MM.1S (cell line): ENCODE measurements at regions not wholly inside any gene's neighbourhood (a gene's known extent, or its start where the extent isn't known, plus 50 kb on each side); places are given as distances from the start of the nearest gene placed in this dataset.

Source experiments
- DNase-seq: peaks from one replicate; pipeline ENCODE4 v3.0.0-alpha.2; 2015
- H2AFZ ChIP-seq: fragments of 300-600 bp; sonication (generic); 2 replicates; pipeline ENCODE4 v1.6.0; 2016; ENCODE audit warnings: antibody characterized with exemption, low read length
- H3F3A ChIP-seq: fragments of 300-600 bp; sonication (generic); 2 replicates; pipeline ENCODE4 v1.6.1; 2016; ENCODE audit warnings: mild to moderate bottlenecking, antibody characterized with exemption, low read length, moderate library complexity, mixed read lengths; ENCODE audit not compliant: insufficient read depth
- H3K27ac ChIP-seq: fragments of 300-600 bp; sonication (generic); 2 replicates; pipeline ENCODE4 v1.5.1; 2016; ENCODE audit warnings: mild to moderate bottlenecking, low read length
- H3K27me3 ChIP-seq: fragments of 300-600 bp; sonication (generic); replicated peaks from 2 replicates; pipeline ENCODE4 v1.6.0; 2016; ENCODE audit warnings: low read length; ENCODE audit not compliant: insufficient read depth
- H3K36me3 ChIP-seq: fragments of 300-600 bp; sonication (generic); replicated peaks from 2 replicates; pipeline ENCODE4 v1.6.1; 2016; ENCODE audit warnings: mild to moderate bottlenecking, low read length, mixed read lengths; ENCODE audit not compliant: insufficient read depth
- H3K4me1 ChIP-seq: fragments of 300-600 bp; sonication (generic); 2 replicates; pipeline ENCODE4 v1.6.1; 2016; ENCODE audit warnings: low read length, mixed read lengths
- H3K4me2 ChIP-seq: fragments of 300-600 bp; sonication (generic); 2 replicates; pipeline ENCODE4 v1.6.0; 2016; ENCODE audit warnings: low read depth, low read length
- H3K4me3 ChIP-seq: fragments of 300-600 bp; sonication (generic); 2 replicates; pipeline ENCODE4 v1.5.1; 2016; ENCODE audit warnings: low read length, mixed read lengths
- H3K79me2 ChIP-seq: fragments of 300-600 bp; sonication (generic); 2 replicates; pipeline ENCODE4 v1.6.1; 2016; ENCODE audit warnings: mixed run types, low read length, mixed read lengths
- H3K9ac ChIP-seq: fragments of 300-600 bp; sonication (generic); 2 replicates; pipeline ENCODE4 v1.6.1; 2016; ENCODE audit warnings: low read length, mixed read lengths
- H3K9me2 ChIP-seq: fragments of 300-600 bp; sonication (generic); replicated peaks from 2 replicates; pipeline ENCODE4 v1.6.1; 2016; ENCODE audit warnings: mild to moderate bottlenecking, low read length, mixed read lengths; ENCODE audit not compliant: insufficient read depth
- H3K9me3 ChIP-seq: fragments of 300-600 bp; sonication (generic); replicated peaks from 2 replicates; pipeline ENCODE4 v1.6.1; 2016; ENCODE audit warnings: mild to moderate bottlenecking, low read length, mixed read lengths; ENCODE audit not compliant: insufficient read depth
- H4K20me1 ChIP-seq: fragments of 300-600 bp; sonication (generic); 2 replicates; pipeline ENCODE4 v1.6.1; 2016; ENCODE audit warnings: mild to moderate bottlenecking, low read length, moderate library complexity, mixed read lengths; ENCODE audit not compliant: insufficient read depth
- EZH2 ChIP-seq: fragments of 300-600 bp; sonication (generic); optimal IDR thresholded peaks from 2 replicates; pipeline ENCODE3; 2017; ENCODE audit warnings: low read depth, mild to moderate bottlenecking, antibody characterized with exemption, low read length, mixed read lengths
- EZH2phosphoT487 ChIP-seq: fragments of 300-600 bp; sonication (generic); IDR thresholded peaks from 2 replicates; pipeline ENCODE4 v1.6.1; 2018; ENCODE audit warnings: antibody characterized with exemption, low read length
- TF ChIP-seq, protein P1 (sequence below): fragments of 300-600 bp; sonication (generic); IDR thresholded peaks from 2 replicates; pipeline ENCODE4 v1.5.1; 2016; ENCODE audit warnings: antibody characterized with exemption, low read length, mixed read lengths

DNA sequence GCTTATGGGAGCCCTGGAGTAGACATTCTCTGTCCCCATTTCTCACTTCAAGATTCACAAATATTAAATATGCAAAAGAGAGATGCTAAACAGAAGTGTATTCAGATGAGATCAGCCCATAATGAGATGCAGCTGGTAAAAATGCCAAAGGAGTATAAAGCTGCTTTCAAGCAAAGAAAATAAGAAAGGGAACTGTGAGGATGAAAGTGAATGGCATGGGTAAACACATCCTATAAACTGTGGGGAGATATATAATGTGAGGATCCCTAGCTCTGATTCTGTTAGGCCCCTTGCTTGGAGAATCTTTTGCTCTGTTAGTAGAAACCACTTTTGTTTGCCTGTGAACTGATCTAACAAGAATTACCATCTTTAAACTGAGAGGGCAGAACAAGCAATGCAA lies 396.6 kb downstream of the SOX2 start:
- Histone ChIP-seq H3K79me2 (no peaks in the 10 kb centered on the region), H2AFZ (no peak overlapping the region), H3K36me3 (no peaks in the 10 kb centered on the region), H3K27ac (no peak overlapping the region), H3K4me3 (no peak overlapping the region), H3K4me2 (no peak overlapping the region), H3F3A (no peaks in the 10 kb centered on the region), H3K9me3 (no peaks in the 10 kb centered on the region), H3K9me2 (no peaks in the 10 kb centered on the region), H3K9ac (no peak overlapping the region), H4K20me1 (no peaks in the 10 kb centered on the region), H3K4me1 (no peaks in the 10 kb centered on the region), H3K27me3 (no peaks in the 10 kb centered on the region)
- no peak for DNase-seq
- TF ChIP-seq, protein P1, sequence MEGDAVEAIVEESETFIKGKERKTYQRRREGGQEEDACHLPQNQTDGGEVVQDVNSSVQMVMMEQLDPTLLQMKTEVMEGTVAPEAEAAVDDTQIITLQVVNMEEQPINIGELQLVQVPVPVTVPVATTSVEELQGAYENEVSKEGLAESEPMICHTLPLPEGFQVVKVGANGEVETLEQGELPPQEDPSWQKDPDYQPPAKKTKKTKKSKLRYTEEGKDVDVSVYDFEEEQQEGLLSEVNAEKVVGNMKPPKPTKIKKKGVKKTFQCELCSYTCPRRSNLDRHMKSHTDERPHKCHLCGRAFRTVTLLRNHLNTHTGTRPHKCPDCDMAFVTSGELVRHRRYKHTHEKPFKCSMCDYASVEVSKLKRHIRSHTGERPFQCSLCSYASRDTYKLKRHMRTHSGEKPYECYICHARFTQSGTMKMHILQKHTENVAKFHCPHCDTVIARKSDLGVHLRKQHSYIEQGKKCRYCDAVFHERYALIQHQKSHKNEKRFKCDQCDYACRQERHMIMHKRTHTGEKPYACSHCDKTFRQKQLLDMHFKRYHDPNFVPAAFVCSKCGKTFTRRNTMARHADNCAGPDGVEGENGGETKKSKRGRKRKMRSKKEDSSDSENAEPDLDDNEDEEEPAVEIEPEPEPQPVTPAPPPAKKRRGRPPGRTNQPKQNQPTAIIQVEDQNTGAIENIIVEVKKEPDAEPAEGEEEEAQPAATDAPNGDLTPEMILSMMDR, result no peak
- TF ChIP-seq EZH2phosphoT487 (no peak), EZH2 (no peak)

DNA sequence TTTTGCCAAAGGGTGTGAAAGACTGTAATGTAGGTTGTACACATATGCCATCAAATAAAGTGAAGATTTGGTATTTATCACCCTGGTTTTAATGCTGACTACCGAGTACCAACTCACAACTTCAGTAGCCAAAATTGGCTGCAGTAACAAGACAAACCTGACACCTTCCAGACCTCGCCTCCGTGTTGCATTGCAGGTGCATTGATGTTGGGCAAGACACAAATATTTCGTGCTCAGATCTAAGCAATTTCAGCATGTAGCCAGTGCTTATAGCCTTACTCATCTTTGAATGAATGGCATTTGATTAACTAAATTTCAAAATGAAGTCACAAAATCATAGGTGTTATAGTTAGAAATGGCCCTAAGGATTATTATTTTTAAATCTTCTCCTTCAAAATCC lies 400.2 kb downstream of the SOX2 start:
- Histone ChIP-seq H3K79me2 (no peaks in the 10 kb centered on the region), H3K27ac (no peak overlapping the region), H3K27me3 (no peaks in the 10 kb centered on the region), H3K4me3 (no peak overlapping the region), H4K20me1 (no peaks in the 10 kb centered on the region), H3K4me2 (no peak overlapping the region), H3K36me3 (no peaks in the 10 kb centered on the region), H3K9me3 (no peaks in the 10 kb centered on the region), H3K9me2 (no peaks in the 10 kb centered on the region), H3K4me1 (no peaks in the 10 kb centered on the region), H3K9ac (no peak overlapping the region), H2AFZ (no peak overlapping the region), H3F3A (no peaks in the 10 kb centered on the region)
- TF ChIP-seq EZH2 (no peak), EZH2phosphoT487 (no peak)
- TF ChIP-seq, protein P1, result no peak
- no peak for DNase-seq

DNA sequence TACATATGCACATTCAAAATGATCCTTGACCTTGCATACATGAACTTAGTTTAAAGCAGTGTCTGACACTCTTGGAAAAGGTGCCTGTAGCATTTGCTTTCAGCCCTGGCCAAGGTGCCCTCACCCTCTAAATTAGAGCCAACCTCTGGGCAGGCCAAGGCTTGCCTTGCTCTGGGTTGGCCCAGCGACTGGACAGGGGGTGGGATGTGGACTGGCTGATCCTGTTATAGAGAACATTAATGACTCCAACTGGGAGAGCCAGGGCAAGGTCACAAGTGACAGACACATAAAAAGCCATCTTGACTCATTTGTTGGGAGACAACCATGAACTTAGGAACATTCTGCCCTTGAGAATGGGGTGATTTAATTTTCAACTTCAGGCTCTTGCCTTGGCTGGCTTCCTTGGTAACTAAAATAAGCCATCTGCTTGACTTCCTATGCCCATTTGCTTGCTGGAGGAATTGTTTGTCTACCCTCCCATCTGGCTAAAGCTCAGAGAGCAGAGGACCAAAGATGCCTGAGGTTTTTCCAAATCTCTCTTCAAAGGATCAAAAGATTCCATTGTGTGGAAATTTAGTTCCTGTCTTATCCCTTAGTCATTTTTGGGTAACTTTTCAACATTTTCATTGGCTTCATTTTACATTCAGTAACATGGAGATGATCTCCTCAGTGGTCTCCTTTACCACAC lies 403.7 kb downstream of the SOX2 start:
- no peak overlapping the region for H3K9ac ChIP-seq
- H3F3A ChIP-seq, result no peaks in the 10 kb centered on the region
- no peaks in the 10 kb centered on the region for H3K9me2 ChIP-seq
- no peaks in the 10 kb centered on the region for H4K20me1 ChIP-seq
- H3K4me2 ChIP-seq, result no peak overlapping the region
- H3K4me1 ChIP-seq, result no peaks in the 10 kb centered on the region
- H3K36me3 ChIP-seq, result no peaks in the 10 kb centered on the region
- H3K9me3 ChIP-seq, result no peaks in the 10 kb centered on the region
- H3K27me3 ChIP-seq, result no peaks in the 10 kb centered on the region
- H3K4me3 ChIP-seq, result no peak overlapping the region
- no peak for DNase-seq
- H3K79me2 ChIP-seq, result no peaks in the 10 kb centered on the region
- no peak overlapping the region for H2AFZ ChIP-seq
- no peak overlapping the region for H3K27ac ChIP-seq
- TF ChIP-seq EZH2 (no peak), EZH2phosphoT487 (no peak)
- TF ChIP-seq, protein P1, result no peak
